GM21515 (cell line): ENCODE measurements at regions not wholly inside any gene's neighbourhood (a gene's known extent, or its start where the extent isn't known, plus 50 kb on each side); places are given as distances from the start of the nearest gene placed in this dataset.
"Not testable (repeated sequence)": the region's sequence is repeated elsewhere in the genome, so short reads cannot be mapped to it uniquely, and the experiment has no call there.

Experiments used
- ATAC-seq: cut with Tn5 transposase; IDR thresholded peaks from one replicate; pipeline ENCODE4 v1.9.1; 2021; ENCODE audit not compliant: unreplicated experiment

- ATAC-seq: no peak
Measured at GRCh38 chr14:105689722-105690121, 163.3 kb downstream of the TMEM121 start.

- ATAC-seq: no peak
Measured at GRCh38 chr14:105690671-105691070, 164.3 kb downstream of the TMEM121 start.

GRCh38 chr14:105691321-105692109 is 165.1 kb downstream of the TMEM121 start:
- ATAC-seq: not testable (repeated sequence)

- not testable (repeated sequence) for ATAC-seq
Measured at GRCh38 chr14:105692110-105692685, 165.8 kb downstream of the TMEM121 start.

GRCh38 chr14:105694961-105695360 is 168.6 kb downstream of the TMEM121 start:
- ATAC-seq: no peak

GRCh38 chr14:105696388-105696787 is 170.0 kb downstream of the TMEM121 start:
- peak; percentile 42 for ATAC-seq

- not testable (repeated sequence) for ATAC-seq
Measured at GRCh38 chr14:105697414-105697813, 171.0 kb downstream of the TMEM121 start.

GRCh38 chr14:105697955-105698354 is 171.6 kb downstream of the TMEM121 start:
- ATAC-seq: not testable (repeated sequence)

GRCh38 chr14:105698940-105699556 is 172.7 kb downstream of the TMEM121 start:
- ATAC-seq: not testable (repeated sequence)

GRCh38 chr14:105699706-105700105 is 173.3 kb downstream of the TMEM121 start:
- ATAC-seq: not testable (repeated sequence)

GRCh38 chr14:105700146-105700545 is 173.8 kb downstream of the TMEM121 start:
- not testable (repeated sequence) for ATAC-seq

- ATAC-seq: peak; percentile 34
Measured at GRCh38 chr14:105700622-105701288, 174.4 kb downstream of the TMEM121 start.

GRCh38 chr14:105701456-105702274 is 175.3 kb downstream of the TMEM121 start:
- no peak for ATAC-seq

GRCh38 chr14:105702275-105702817 is 176.0 kb downstream of the TMEM121 start:
- no peak for ATAC-seq

GRCh38 chr14:105703044-105703665 is 176.8 kb downstream of the TMEM121 start:
- ATAC-seq: not testable (repeated sequence)

GRCh38 chr14:105704091-105704490 is 177.7 kb downstream of the TMEM121 start:
- not testable (repeated sequence) for ATAC-seq

GRCh38 chr14:105704492-105704891 is 178.1 kb downstream of the TMEM121 start:
- ATAC-seq: not testable (repeated sequence)

- ATAC-seq: not testable (repeated sequence)
Measured at GRCh38 chr14:105705512-105705861, 179.1 kb downstream of the TMEM121 start.

GRCh38 chr14:105705862-105706700 is 179.7 kb downstream of the TMEM121 start:
- ATAC-seq: not testable (repeated sequence)
